ENCODE measurements at regions not wholly inside any gene's neighbourhood (a gene's known extent, or its start where the extent isn't known, plus 50 kb on each side); places are given as distances from the start of the nearest gene placed in this dataset.
"Not testable (repeated sequence)": the region's sequence is repeated elsewhere in the genome, so short reads cannot be mapped to it uniquely, and the experiment has no call there.

DNA sequence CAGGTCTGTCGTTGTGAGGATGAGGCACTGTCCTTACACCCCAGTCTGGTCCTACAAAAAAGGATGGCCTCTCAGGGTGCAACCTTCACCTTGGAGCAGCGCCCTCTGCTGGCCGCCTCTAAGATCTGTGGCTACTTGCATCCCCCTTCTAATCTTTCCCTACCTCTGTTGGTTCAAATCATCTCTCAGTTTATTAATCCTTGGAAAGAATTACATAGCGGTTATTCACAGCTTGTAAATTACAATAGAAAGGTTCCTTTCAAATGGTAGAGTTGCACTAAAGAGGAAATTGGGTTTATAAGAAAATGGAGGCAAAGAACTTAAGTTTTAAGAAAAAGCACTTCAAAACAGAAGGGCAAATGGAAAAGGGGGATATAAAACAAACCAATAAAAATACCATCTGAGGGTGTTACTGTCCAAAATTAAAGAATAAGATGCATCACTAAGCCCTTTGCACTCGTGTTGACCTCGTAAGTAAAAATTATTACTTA is 102.0 kb upstream of the PLEKHM1 start:
- DNase-seq = peak; percentile 76 to 78

DNA sequence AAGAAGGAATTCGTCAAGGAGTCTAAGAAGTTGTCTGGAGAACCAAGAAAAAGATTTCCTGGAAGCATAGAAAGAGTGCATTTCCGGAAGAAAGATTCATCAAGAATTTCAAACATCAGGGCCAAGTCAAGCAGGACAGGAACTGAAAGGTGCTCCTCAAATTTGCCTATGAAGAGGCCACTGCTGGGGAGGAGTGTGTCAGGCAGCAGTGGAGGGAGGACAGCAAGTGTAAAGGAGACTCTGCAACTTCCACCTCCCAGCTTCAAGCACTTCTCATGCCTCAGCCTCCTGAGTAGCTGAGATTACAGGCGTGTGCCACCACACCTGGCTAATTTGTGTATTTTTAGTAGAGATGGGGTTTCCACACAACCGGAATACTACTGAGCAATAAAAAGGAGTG is 105.8 kb upstream of the PLEKHM1 start:
- DNase-seq = not testable (repeated sequence)

DNA sequence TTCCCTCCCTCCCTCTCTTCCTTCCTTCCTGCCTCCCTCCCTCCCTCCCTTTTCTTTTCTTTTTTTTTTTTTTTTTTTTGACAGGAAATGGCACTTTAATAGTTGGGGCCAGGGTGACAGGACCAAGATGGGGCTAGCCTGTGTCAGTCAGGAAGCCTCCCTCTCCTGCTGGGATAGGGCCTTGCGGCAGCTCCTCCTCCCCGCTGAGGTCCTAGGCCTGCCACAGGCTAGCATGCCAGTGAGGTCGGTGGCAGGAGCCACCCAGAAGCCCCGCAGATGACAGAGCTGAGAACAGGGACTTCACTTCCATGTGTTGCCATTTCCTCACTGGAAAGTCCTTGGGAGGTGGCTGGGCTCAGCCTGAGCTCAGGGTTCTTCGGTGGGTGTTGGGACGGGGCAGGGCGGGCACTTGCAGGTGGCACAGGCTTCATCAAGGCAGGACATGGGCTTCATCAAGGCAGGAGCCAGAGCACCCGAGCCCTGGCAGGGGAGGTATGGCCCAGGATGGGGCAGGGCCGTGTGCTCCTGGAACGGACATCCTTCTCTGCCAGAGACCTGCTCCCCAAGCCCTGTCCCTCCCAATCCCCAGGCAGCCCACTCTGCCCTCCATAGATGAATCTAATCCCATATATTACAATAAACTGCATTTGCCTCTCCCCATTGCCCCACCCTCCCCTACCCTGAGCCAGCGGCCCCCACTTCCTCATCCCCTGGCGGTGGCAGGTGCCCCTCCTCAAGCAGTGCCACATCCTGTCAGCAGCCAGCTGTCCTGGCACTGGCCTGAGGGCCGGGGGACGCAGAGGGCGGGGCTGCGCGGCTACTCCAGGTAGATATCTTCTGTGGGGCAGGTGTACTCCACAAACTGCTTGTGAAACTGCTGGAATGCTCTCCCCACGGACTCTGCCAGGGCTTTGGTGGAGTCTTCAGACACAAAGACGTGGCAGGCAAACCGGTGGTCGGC is 109.8 kb upstream of the PLEKHM1 start:
- not testable (repeated sequence) for DNase-seq

DNA sequence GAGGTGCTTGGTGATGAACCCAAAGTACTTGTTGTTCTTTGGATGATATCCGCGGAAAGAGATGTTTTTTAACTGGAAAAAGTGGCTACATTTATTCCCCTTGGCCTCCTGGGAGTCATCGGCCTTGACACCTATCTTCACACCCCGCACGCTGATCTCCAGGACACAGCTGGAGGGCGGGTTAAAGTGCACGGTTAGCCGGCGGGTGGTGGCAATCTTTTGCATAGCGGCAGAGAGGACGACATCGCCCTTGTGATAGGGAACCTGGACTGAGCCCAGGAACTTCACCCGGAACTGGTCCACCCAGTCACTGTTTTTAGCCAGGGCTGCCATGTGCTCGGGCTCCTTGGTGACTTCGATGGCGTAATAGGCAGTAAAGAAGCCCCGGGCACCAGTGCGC is 110.5 kb upstream of the PLEKHM1 start:
- not testable (repeated sequence) for DNase-seq

DNA sequence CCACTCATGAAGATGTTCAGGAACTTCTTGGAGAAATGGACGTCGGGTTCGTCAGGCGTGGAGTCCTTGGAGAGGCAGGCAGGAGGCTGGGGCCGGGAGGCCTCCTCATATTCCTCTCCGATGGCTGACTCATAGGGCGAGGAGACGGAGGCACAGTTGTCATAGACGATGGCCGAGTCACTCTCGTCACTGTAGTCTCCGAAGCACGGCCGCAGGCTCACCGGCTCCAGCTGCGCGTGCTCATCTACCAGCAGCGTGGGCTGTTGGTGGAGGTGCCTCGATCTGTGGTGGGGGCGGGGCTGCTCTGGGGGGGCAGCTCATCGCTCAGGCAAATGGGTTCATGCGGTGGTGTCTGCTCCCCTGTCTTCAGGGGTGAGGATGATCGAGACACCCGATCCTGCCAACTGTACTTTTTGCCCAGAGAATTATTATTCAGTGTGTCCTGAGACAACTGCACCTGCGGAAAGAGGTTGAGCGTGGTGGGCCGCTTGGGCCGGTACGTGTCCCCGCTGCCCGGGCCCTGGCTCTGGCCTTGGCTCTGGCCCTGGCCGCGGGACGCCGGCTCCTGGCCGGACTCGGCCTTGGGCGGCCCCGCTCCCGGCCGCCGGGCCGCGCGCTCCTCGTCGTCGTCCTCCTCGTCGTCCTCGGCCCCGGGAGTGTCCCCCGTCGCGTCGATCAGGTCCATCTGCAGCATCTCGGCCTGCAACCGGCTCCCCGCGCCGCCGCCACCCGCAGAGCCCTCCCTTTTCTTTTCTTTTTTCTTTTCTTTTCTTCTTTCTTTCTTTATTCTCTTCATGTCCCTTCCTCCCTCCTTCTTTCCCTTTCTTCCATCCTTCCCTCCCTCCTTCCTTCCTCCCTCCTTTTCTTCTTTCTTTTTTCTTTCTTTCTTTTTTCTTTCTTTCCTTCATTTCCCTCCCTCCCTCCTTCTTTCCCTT is 111.4 kb upstream of the PLEKHM1 start:
- DNase-seq = not testable (repeated sequence)

DNA sequence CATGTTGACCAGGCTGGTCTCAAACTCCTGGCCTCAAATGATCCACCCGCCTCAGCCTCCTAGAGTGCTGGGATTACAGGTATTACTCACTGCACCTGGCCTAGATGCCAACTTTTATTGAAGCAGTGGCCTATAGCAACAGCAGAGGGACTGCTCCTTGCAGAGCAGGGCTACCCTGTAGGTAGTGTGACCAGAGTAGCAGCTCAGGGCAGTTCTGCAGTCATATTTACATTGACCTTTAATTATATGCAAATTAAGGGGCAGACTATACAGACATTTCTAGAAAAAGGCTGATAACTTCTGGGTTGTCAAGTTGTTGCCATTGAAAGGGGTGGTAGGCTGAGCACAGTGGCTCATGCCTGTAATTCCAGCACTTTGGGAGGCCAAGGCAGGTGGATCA is 115.2 kb upstream of the PLEKHM1 start:
- DNase-seq = not testable (repeated sequence)

DNA sequence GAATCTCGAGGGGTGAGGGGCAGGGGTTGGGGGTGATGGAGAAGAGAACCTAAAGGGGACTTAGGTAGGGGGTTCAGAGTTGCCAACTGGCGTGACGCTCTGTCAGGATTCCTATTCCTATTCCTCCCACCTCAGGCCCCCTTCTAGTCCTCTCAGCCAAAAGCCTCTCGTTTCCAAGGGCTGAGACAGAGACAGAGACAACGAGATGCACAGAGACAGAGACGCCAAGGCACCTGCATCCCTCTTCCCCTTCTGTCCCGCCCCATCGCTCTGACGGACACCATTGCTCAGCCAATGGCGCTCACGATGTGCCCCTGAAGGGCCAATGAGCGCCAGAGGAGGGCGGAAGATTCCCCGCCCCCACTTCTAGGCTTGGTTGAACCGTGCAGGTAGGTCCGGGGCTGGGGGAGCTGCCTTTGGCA is 129.5 kb upstream of the PLEKHM1 start:
- DNase-seq = peak; percentile 82 to 84

DNA sequence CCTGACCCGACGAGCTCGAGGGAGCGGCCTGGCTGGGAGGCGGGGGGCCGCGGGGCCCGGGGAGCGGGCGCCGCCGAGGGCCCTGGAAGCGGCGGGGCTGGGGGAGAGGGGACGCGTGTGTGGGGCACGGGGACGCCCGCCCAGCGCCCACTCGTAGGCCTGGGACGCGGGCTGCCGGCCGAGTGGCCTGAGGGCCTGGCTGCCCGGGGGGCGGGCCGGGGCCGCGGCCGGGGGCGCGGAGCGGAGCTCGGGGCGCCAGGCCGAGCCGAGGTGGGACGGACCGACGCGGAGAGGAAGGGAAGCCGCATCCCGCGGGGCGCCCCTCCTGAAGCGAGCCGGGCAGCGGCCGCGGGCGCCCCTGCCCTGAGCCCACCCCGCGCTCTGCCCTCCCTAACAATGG is 129.9 kb upstream of the PLEKHM1 start:
- DNase-seq = not testable (repeated sequence)

DNA sequence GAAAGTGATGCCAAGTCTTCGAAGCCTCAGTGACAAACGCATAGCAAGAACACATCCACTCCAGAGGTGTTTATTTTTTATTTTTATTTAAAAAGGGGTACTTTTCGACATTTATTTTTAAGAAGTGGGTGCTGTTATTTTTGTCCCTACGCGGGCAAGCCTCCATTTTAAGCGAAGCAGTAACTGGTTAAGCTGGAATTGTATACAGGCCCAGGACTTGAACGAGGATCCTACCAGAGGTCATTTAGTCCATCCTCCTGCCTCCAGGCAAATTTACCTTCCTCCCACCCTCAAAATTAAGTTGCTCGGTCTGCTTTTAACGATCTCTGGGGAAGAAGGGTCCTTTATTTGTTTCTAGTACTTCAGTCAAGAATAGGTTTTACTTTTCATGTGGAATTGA is 130.6 kb upstream of the PLEKHM1 start:
- DNase-seq = not testable (repeated sequence)

DNA sequence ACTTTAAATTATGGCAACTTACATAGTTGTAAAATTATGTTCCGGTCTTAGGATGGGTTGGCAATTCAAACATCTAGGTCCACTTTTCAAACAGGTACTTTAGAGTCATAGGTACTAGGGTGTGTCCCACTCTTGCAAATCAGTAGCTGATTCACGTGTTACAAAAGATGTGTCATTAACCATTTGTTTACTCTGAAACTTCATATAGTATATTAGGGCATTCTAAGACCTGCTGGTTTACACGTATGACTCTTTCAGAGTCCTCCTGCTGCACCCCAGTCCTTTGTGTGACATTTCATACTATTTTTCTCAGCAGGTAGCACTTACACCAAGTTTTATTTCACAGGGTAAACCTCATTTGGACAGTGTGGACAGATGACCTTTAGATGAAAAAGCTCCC is 131.8 kb upstream of the PLEKHM1 start:
- DNase-seq = not testable (repeated sequence)

DNA sequence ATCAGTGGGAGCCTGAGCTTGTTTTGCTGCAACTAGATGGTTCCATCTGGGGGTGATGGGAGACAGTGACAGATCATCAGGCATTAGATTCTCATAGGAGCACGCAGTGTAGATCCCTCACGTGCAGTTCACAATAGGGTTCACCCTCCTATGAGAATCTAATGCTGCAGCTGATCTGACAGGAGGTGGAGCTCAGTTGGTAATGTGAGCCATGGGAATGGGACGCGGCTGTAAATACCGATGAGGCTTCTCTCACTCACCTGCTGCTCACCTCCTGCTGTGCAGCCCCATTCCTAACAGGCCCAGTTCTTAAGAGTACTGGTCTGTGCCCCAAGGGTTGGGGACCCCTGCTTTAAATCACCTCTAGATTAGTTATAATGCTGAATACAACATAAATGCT is 137.5 kb upstream of the PLEKHM1 start:
- no peak for DNase-seq

DNA sequence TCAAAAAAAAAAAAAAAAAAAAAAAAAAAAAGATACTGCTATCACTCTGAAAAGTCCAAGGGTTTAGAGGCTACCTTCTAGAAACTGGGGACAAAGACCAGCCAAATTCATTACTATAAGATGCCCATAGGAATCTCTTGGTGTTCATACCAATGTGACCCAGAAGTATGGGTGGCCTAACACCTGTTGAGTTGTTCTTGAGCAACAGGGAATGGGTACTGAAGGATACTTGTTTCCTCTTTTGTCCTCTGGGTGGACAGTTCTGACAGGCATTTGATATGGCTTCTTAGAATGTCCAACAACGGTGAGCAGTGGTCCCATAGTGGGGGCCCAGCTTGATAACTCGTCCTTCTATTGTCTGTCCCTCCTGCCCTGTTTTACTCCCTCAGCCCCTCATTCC is 141.4 kb upstream of the PLEKHM1 start:
- DNase-seq = no peak

DNA sequence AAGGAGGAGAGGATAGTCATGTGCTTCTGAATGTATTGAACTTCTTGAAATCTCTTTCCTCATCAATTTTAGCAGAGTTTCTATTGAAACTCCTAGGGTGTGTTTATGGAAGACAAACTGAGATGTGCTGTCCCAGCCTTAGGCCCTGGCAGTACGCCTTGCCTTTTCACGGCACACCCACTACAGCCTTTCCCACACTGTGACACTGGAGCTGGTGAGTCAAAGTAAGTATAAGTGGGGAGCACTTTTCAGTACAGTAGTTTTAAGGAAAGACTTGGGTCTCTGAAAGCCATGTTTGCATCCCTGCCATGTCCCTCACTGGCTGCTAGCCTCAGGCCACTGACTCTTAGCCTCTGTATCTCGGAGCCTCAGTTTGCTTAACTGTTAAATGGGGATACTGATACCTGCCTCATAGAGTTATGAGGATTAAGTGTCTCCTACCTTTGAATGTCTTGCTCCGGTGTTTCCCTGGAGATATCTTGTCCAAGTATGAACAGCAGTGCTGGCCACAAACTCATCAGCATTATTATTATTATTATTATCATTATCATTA is 144.7 kb upstream of the CRHR1 start:
- no peak for DNase-seq

DNA sequence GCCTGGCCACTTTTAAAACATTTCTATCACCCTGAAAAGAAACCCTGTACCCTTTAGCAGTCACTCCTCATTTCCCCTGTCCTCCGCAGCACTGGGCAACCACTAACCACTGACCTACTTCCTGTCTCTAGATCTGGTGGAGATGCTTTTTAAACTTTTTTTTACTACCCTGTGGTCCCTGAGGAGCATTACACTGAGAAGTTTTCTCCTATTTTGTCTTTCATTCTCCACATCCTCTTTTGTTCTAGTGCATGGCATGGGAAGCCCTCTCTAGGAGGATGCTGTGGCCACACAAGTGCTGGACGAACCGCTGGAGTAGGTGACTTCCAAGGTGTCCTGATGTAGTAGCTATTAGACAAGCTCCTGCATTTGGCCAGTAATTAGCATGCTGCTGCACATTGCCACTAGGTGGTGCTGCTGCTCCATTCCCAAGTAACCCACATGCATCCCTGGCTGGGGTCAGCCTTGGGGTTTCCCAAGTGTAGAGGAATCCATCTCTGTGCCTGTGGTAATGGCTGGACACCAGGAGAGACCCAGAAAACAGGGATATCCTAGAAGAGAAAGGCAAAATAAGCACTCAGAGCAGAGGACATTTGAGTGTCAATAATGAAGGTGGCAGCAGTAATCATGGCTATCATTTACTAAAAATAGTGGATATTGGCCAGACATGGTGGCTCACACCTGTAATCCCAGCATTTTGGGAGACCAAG is 143.8 kb upstream of the CRHR1 start:
- DNase-seq = peak; percentile 67 to 69

DNA sequence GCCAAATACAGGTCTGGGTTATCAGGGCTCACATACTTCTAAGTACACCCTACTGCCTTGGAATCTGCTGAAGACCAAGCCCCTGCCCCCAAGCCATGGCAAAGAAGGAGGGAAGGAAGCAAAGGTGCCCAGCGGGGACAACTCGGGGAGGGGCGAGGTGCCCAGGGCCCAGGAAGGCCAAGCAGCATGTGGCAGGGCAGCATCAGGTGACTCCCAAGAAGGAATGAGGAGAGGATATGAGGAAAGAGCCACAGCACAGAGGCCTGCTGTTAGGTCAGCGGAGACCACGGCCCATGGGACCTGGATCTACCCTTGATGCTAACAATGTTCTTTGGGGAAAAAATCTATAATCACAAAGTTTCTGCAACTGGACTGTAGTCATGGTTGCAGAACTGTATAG is 142.6 kb upstream of the CRHR1 start:
- DNase-seq = no peak

DNA sequence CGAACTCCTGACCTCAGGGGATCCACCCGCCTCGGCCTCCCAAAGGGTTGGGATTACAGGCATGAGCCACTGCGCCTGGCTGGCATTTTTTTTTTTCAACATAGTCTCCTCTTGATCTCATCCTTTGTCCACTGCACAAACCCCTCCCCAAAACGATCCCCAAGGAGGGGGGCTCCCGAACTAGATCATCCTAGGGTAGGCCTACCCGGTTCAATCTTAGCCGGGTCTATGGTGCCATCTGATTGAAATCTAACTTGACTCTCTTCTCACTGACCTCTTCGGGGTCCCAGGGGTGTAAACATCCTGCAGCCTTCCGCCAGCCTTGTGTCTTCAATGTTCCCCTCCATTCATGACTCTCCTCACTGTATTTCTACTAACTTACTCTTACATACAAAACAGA is 140.5 kb upstream of the CRHR1 start:
- DNase-seq = no peak

DNA sequence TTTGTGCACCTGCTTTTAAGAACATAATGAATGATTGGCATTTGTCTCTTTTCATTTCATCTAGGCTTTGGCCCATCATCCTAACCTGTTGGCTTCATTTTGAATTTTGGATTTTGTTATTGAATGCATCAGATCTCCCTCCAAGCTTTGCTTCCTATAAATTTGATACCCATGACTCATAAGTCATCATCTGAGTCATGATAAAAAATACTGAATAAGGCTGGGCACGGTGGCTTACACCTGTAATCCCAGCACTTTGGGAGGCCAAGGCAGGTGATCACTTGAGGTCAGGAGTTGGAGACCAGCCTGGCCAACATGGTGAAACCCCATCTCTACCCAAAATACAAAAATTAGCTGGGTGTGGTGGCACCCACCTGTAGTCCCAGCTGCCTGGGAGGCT is 139.5 kb upstream of the CRHR1 start:
- DNase-seq = not testable (repeated sequence)

DNA sequence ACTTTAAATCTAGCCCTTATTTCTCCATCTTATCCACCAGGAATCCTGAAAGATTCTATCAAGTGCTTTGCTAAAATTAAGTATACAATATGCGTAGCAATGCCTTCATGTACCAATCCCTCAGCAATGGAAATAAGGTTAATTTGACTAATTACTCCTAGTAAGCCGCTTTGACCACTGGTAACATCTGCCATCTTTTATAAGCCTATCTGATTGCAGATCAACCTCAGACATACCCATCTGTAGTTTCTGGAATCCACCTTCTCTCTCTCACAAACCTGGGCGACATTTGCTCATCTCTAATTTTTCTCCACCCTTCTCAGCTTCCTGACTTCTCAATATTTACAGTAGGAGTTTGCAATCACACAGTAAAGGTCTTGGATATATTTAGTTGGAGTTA is 138.8 kb upstream of the CRHR1 start:
- no peak for DNase-seq

DNA sequence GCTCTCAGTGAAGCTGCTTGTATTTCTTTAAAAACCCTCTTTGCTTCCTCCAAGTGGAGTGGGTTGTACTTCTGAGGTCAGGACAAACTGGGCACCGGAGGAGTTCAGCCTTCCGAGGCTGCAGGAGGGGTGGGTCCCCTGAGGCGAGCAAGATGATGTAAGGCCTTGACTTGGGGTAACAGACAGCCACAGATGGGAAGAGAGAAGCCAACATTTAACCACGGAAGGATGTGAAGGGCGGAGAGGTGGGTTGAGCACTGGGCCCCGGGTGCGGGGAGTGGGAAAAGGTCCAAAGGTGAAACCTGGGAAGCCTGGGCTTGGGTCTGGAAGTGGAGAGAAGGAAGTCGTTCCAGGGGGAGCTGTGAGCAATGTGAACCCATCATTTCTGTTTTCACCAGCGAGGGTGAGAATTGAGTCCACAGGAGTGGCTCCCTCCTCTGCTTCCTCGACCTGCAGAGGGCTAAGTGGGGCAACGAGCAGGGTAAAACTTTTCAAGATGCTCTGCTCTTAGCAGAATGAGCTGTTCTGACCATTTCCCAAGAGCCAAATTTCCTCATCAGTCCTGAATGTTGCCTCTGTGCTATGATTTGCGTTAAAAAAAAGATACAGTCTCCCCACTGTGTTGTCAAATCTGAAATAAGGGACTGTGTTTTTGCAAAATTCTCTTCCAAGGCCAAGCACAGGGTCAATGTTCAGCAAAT is 137.7 kb upstream of the CRHR1 start:
- DNase-seq = no peak

DNA sequence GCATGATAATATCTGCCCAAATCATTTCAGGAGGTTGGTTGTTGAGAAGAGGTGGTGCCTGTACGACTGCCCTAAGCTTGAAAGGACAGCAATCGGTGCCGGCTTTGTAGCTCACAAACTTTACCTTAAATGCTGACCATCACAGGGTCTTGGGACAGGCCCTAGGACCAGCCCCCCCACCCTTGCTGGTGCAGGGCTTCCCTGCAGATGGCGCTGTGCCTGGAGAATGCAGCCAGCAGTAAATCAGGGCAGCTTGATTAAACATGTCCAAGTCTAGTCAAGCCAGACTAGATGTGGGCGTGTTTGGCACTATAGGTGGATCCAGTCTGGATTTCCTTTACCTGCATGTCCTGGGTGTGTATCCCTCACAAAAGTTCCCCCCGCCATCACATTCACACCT is 135.5 kb upstream of the CRHR1 start:
- no peak for DNase-seq

DNA sequence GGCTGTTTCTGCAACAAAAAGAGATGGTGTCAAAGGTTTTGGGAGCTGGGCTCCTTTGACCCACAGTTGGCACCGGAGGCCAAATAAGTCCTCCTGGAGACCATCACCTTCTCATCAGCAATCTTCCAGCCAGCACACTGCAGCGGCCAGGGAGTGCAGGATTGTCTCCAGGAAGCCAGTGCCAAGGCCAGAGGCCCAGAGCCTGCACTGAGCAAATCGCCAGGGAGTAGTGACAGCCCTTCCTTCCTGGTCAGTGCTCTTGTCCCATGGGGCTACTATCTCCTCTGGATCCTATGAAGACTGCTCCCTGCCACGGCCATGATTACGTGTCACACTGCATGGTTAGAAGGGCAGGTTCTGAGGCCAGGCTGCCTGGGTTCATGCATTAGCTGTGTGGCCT is 134.3 kb upstream of the CRHR1 start:
- DNase-seq = no peak

DNA sequence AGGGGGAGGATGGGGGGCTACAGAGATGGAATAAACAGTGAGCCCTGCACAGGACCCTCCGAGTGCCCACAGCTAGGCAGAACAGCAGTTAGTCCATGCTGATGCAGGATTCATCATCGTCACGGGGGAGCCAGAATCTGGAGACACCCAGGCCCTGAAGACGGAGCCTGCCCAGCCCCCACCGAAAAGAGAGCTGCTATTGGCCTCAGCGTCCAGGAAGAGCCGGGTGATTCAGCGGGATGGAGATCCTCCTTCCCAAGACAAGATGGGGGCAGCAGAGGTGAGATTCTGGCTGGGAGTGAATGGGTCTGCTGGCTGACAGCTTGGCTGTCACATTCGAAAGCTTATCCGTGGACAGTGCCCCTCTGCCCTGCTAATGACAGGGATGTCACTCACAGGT is 133.6 kb upstream of the CRHR1 start:
- DNase-seq = no peak
